Endothelial cell of umbilical vein (primary cell): ENCODE measurements at regions not wholly inside any gene's neighbourhood (a gene's known extent, or its start where the extent isn't known, plus 50 kb on each side); places are given as distances from the start of the nearest gene placed in this dataset.

Experiments used
- BruUV-seq: library from RNA; stranded (reverse); fragments of 400-500 nt; replicated peaks from 2 replicates; lab custom pipeline; 2021; lab: Mats Ljungman, UMichigan
- CTCF ChIA-PET: fragments of 300-600, 350-600 bp; sonication (Branson Sonifier 250); formaldehyde crosslinking; loops from one replicate; lab custom pipeline; 2021; ENCODE audit warnings: antibody characterized with exemption, inconsistent platforms; lab: Charles Lee
- POLR2A ChIA-PET: fragments of 300-600, 350-600 bp; sonication (Branson Sonifier 250); formaldehyde crosslinking; loops from one replicate; lab custom pipeline; 2021; ENCODE audit warnings: antibody characterized with exemption, inconsistent platforms; lab: Charles Lee
- DNase-seq: peaks from one replicate; pipeline ENCODE4 v3.0.0-alpha.2; 2011; ENCODE audit warnings: low read depth, low spot score
- FAIRE-seq: peaks from 2 replicates; lab custom pipeline; 2011; peaks lifted over from hg19 to GRCh38; lab: Jason Lieb, UNC
- H2AFZ ChIP-seq: 2 replicates; pipeline ENCODE4 v1.6.0; 2012; ENCODE audit warnings: low read depth, low read length, control low read depth, inconsistent platforms
- H3K27ac ChIP-seq: 2 replicates; pipeline ENCODE4 v1.5.1; 2011; ENCODE audit warnings: low read depth, mild to moderate bottlenecking, control low read depth, low read length, moderate library complexity; ENCODE audit not compliant: insufficient read depth
- H3K27me3 ChIP-seq, 2 experiments: 2 replicates each; pipeline versions ENCODE4 v1.6.0 to v1.6.1; 2011; ENCODE audit warnings: low read length in 2 of 2, mixed read lengths in 1 of 2; ENCODE audit not compliant: control insufficient read depth in 2 of 2, insufficient read depth in 2 of 2
- H3K36me3 ChIP-seq, 2 experiments: 2 replicates in 1 of 2; 3 replicates in 1 of 2; pipeline ENCODE4 v1.5.1; 2011; ENCODE audit warnings: low read length in 2 of 2, mild to moderate bottlenecking in 1 of 2, moderate library complexity in 1 of 2; ENCODE audit not compliant: control insufficient read depth in 2 of 2, insufficient read depth in 2 of 2; ENCODE audit errors: extremely low read depth in 1 of 2
- H3K4me1 ChIP-seq: 3 replicates; pipeline ENCODE4 v1.5.1; 2011; ENCODE audit warnings: mild to moderate bottlenecking, low read length; ENCODE audit not compliant: control insufficient read depth, insufficient read depth; ENCODE audit errors: extremely low read depth
- H3K4me2 ChIP-seq: 2 replicates; pipeline ENCODE4 v1.6.1; 2011; ENCODE audit warnings: low read length, control low read depth, mixed read lengths; ENCODE audit not compliant: insufficient read depth
- H3K4me3 ChIP-seq, 3 experiments: fragments of 200-600 bp in 1 of 3; sonication (generic), shearing (Covaris generic) in 1 of 3; replicated peaks in 1 of 3; 2 replicates each; pipeline ENCODE4 v1.5.1; 2011 to 2016; ENCODE audit warnings: control low read depth in 3 of 3, low read length in 3 of 3, mild to moderate bottlenecking in 2 of 3, inconsistent platforms in 1 of 3, low read depth in 1 of 3, moderate library complexity in 1 of 3; ENCODE audit not compliant: insufficient read depth in 1 of 3
- H3K79me2 ChIP-seq: 2 replicates; pipeline ENCODE4 v1.6.0; 2012; ENCODE audit warnings: low read length, inconsistent platforms; ENCODE audit not compliant: control insufficient read depth, insufficient read depth
- H3K9ac ChIP-seq: replicated peaks from 2 replicates; pipeline ENCODE3; 2011; ENCODE audit warnings: low read length, control low read depth; ENCODE audit not compliant: insufficient read depth; ENCODE audit errors: extremely low read depth
- H3K9me1 ChIP-seq: replicated peaks from 3 replicates; pipeline ENCODE4 v1.6.0; 2011; ENCODE audit warnings: mild to moderate bottlenecking, low read length; ENCODE audit not compliant: control insufficient read depth, insufficient read depth; ENCODE audit errors: extremely low read depth
- H3K9me3 ChIP-seq: replicated peaks from 2 replicates; pipeline ENCODE4 v1.5.1; 2012; ENCODE audit warnings: low read length, inconsistent platforms; ENCODE audit not compliant: control insufficient read depth, insufficient read depth
- H4K20me1 ChIP-seq: replicated peaks from 2 replicates; pipeline ENCODE3; 2011; ENCODE audit warnings: mild to moderate bottlenecking, low read length; ENCODE audit not compliant: control insufficient read depth, insufficient read depth; ENCODE audit errors: extremely low read depth
- CTCF ChIP-seq, 2 donors: IDR thresholded peaks; 1 replicate in 1 of 2; 2 replicates in 1 of 2; pipeline ENCODE4 v1.5.1; 2011; ENCODE audit warnings: low read length in 2 of 2, mild to moderate bottlenecking in 2 of 2, moderate library complexity in 2 of 2, control low read depth in 1 of 2, inconsistent platforms in 1 of 2, low read depth in 1 of 2; ENCODE audit not compliant: insufficient read depth in 1 of 2; ENCODE audit errors: extremely low read depth in 1 of 2
- EZH2 ChIP-seq: IDR thresholded peaks from 2 replicates; pipeline ENCODE4 v1.6.1; 2012; ENCODE audit warnings: borderline replicate concordance, low read depth, mild to moderate bottlenecking, moderate library complexity, low read length, inconsistent platforms; ENCODE audit not compliant: severe bottlenecking
- FOS ChIP-seq: IDR thresholded peaks from 2 replicates; pipeline ENCODE4 v1.6.1; 2011; ENCODE audit warnings: mild to moderate bottlenecking, low read length, moderate library complexity, borderline replicate concordance; ENCODE audit not compliant: insufficient read depth
- GATA2 ChIP-seq: IDR thresholded peaks from 2 replicates; pipeline ENCODE4 v1.7.0; 2011; ENCODE audit warnings: low read depth, mild to moderate bottlenecking, moderate library complexity, mixed read lengths, low read length; ENCODE audit not compliant: insufficient read length, insufficient read depth
- JUN ChIP-seq: IDR thresholded peaks from 2 replicates; pipeline ENCODE4 v1.6.1; 2011; ENCODE audit warnings: borderline replicate concordance, low read depth; ENCODE audit not compliant: insufficient read length, insufficient read depth
- MYC ChIP-seq: IDR thresholded peaks from one replicate; pipeline ENCODE4 v1.6.1; 2011; ENCODE audit warnings: mild to moderate bottlenecking, low read depth, low read length
- POLR2A ChIP-seq: IDR thresholded peaks from 2 replicates; pipeline ENCODE4 v1.6.1; 2012; ENCODE audit warnings: low read depth, mild to moderate bottlenecking, control low read depth, low read length
- POLR2AphosphoS5 ChIP-seq: IDR thresholded peaks from 2 replicates; pipeline ENCODE4 v1.6.1; 2012; ENCODE audit warnings: low read depth, mild to moderate bottlenecking, control low read depth, low read length, moderate library complexity; ENCODE audit not compliant: insufficient read depth
- dilution Hi-C: fragments of 300-500 bp; cut with MboI; formaldehyde crosslinking; loops from one replicate; pipeline ENCODE4 v1.15.0; 2019; ENCODE audit warnings: low sequenced_read_pairs; ENCODE audit not compliant: extremely low pct_ligation_motif_present
- intact Hi-C: fragments of 100-400 bp; cut with micrococcal nuclease; formaldehyde crosslinking; loops from one replicate; pipeline ENCODE4 v1.10.0; 2022
- TF ChIP-seq, protein P1 (sequence below): IDR thresholded peaks from 2 replicates; pipeline ENCODE4 v1.6.1; 2011; ENCODE audit not compliant: insufficient read depth, insufficient read length

DNA sequence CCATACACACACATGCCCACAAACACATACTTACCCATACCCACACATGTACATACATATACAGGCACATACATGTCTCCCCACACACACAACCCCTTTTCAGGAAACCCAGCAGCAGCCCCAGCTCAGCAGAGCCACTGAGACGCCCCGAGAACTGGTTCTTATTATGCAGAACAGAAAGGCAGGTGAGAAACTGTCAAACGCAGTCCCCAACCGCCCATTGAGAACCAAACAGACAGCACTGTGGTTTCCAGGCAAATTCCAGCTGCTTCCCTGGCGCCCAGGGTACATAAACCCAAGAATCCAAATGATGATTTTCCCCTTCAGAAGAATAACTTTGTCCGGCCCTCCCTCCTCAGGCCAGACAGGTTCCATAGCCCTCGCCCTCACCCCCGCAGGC, 366.6 kb upstream of the ZMIZ1 start:
- POLR2A ChIA-PET = no interaction called here
- DNase-seq = no peak
- H3K4me2 ChIP-seq = no peak overlapping the region
- H3K9me3 ChIP-seq = no peaks in the 10 kb centered on the region
- H3K4me1 ChIP-seq = peaks cover 19% of the 10 kb centered on the region
- no peak overlapping the region for H2AFZ ChIP-seq
- BruUV-seq = no TSS peak
- H4K20me1 ChIP-seq = no peaks in the 10 kb centered on the region
- TF ChIP-seq CTCF (IDR thresholded peaks at IDR 0.05; ENCODE audit: extremely low read depth in 1 of 2, insufficient read depth in 1 of 2, low read depth in 1 of 2, low read length in 2 of 2) (no peak), EZH2 (no peak), GATA2 (no peak), POLR2A (no peak), POLR2AphosphoS5 (no peak)
- CTCF ChIA-PET = no interaction called here
- H3K9ac ChIP-seq = no peak overlapping the region
- H3K4me3 ChIP-seq = no peak overlapping the region
- intact Hi-C loops (loop anchor here (5.0 kb wide), 1 partner anchor 270 kb away; no protein-coding TSS in a partner anchor), dilution Hi-C loops (no loop called here)
- H3K36me3 ChIP-seq = no peaks in the 10 kb centered on the region
- H3K27me3 ChIP-seq = no peaks in the 10 kb centered on the region
- FAIRE-seq = no peak
- H3K27ac ChIP-seq = no peak overlapping the region
- no peaks in the 10 kb centered on the region for H3K79me2 ChIP-seq
- no peaks in the 10 kb centered on the region for H3K9me1 ChIP-seq

DNA sequence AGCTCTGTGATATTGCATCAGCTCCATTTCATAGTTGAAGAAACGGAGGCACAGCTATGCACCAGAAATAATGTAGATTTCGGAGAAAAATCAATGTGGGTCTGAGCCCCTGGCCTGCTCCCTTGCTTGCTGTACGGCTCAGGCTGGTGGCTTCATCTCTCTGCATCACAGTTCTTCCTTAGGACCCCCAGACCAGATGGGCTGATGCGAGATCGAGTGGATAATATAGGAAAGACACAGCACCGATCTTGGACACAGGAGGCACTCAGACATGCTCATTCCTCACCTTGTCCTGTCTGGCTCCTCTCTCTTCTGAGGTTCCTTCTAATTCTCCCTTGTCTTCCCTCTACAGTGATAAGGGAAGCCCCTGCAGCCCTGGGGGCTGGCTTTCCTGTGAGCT, 365.9 kb upstream of the ZMIZ1 start:
- no peak overlapping the region for H3K4me3 ChIP-seq
- H3K79me2 ChIP-seq = no peaks in the 10 kb centered on the region
- TF ChIP-seq EZH2 (no peak), MYC (no peak), CTCF (IDR thresholded peaks at IDR 0.05; ENCODE audit: extremely low read depth in 1 of 2, insufficient read depth in 1 of 2, low read depth in 1 of 2, low read length in 2 of 2) (no peak), POLR2A (no peak), GATA2 (no peak), POLR2AphosphoS5 (no peak), JUN (no peak), FOS (no peak)
- TF ChIP-seq, protein P1, sequence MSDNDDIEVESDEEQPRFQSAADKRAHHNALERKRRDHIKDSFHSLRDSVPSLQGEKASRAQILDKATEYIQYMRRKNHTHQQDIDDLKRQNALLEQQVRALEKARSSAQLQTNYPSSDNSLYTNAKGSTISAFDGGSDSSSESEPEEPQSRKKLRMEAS = no peak
- intact Hi-C loops = loop anchor here (5.0 kb wide), 1 partner anchor 269 kb away; no protein-coding TSS in a partner anchor
- FAIRE-seq (no peak), DNase-seq (no peak)
- no TSS peak for BruUV-seq
- dilution Hi-C loops = no loop called here
- ChIA-PET POLR2A (no interaction called here), CTCF (interaction anchor here (1.0 kb wide), 1 partner anchor 45 kb away, joined by 3 read pairs; no protein-coding TSS in a partner anchor)
- no peaks in the 10 kb centered on the region for H3K9me1 ChIP-seq
- no peak overlapping the region for H2AFZ ChIP-seq
- no peaks in the 10 kb centered on the region for H3K27me3 ChIP-seq
- no peak overlapping the region for H3K27ac ChIP-seq
- H4K20me1 ChIP-seq = no peaks in the 10 kb centered on the region
- H3K9me3 ChIP-seq = no peaks in the 10 kb centered on the region
- no peak overlapping the region for H3K4me2 ChIP-seq
- no peak overlapping the region for H3K9ac ChIP-seq
- H3K36me3 ChIP-seq = no peaks in the 10 kb centered on the region
- H3K4me1 ChIP-seq = peaks cover 19% of the 10 kb centered on the region
